Esophagus muscularis mucosa (tissue), 3 donors: ENCODE measurements at regions not wholly inside any gene's neighbourhood (a gene's known extent, or its start where the extent isn't known, plus 50 kb on each side); places are given as distances from the start of the nearest gene placed in this dataset.

Experiments used
- CTCF ChIP-seq, 3 experiments: fragments of 200-600 bp in 2 of 3; fragments of 450-650 bp in 1 of 3; sonication (generic) in 2 of 3; IDR thresholded peaks; one replicate each; pipeline ENCODE4 v1.5.1; 2017 to 2019; ENCODE audit warnings: antibody characterized with exemption in 3 of 3, mild to moderate bottlenecking in 2 of 3, moderate library complexity in 1 of 3
- POLR2AphosphoS5 ChIP-seq, 2 donors: sonication (generic); formaldehyde crosslinking; IDR thresholded peaks; one replicate each; pipeline ENCODE4 v1.6.1; 2017; ENCODE audit warnings: antibody characterized with exemption in 2 of 2

- TF ChIP-seq POLR2AphosphoS5 (IDR thresholded peaks at IDR 0.05) (no peak), CTCF (IDR thresholded peaks at IDR 0.05) (no peak)
Observed at GRCh38 chr18:34003687-34004086, 221.0 kb downstream of the NOL4 start.
